OCI-LY3 (cell line): ENCODE measurements at regions not wholly inside any gene's neighbourhood (a gene's known extent, or its start where the extent isn't known, plus 50 kb on each side); places are given as distances from the start of the nearest gene placed in this dataset.
"Not testable (repeated sequence)": the region's sequence is repeated elsewhere in the genome, so short reads cannot be mapped to it uniquely, and the experiment has no call there.

ENCODE experiments used
- H2AFZ ChIP-seq: fragments of 200-600, 300-600 bp; shearing (Covaris generic); 2 replicates; pipeline ENCODE4 v1.6.0; 2014; ENCODE audit warnings: antibody characterized with exemption, low read depth, low read length
- H3K27ac ChIP-seq: fragments of 200-600, 300-600 bp; sonication (generic); 2 replicates; pipeline ENCODE4 v1.5.1; 2014; ENCODE audit warnings: mild to moderate bottlenecking, low read length, moderate library complexity, mixed read lengths
- H3K27me3 ChIP-seq: fragments of 200-600, 300-600 bp; sonication (generic); 2 replicates; pipeline ENCODE4 v1.6.1; 2014; ENCODE audit warnings: low read depth, low read length, mixed read lengths
- H3K36me3 ChIP-seq: fragments of 200-600, 300-600 bp; sonication (generic); replicated peaks from 2 replicates; pipeline ENCODE3; 2014; ENCODE audit warnings: low read depth, low read length, mixed read lengths
- H3K4me1 ChIP-seq: fragments of 300-600, 200-600 bp; sonication (generic); 2 replicates; pipeline ENCODE4 v1.6.1; 2014; ENCODE audit warnings: low read length, mixed read lengths
- H3K4me2 ChIP-seq: fragments of 200-600, 300-600 bp; sonication (generic); 2 replicates; pipeline ENCODE4 v1.6.1; 2014; ENCODE audit warnings: low read length, mixed read lengths
- H3K4me3 ChIP-seq: fragments of 300-600, 200-600 bp; sonication (generic); 2 replicates; pipeline ENCODE4 v1.5.1; 2014; ENCODE audit warnings: antibody characterized with exemption, mild to moderate bottlenecking, low read length, moderate library complexity
- H3K79me2 ChIP-seq: fragments of 300-600, 200-600 bp; shearing (Covaris generic); 2 replicates; pipeline ENCODE4 v1.6.1; 2014; ENCODE audit warnings: mild to moderate bottlenecking, low read length, mixed read lengths
- H3K9ac ChIP-seq: fragments of 300-600, 200-600 bp; shearing (Covaris generic); 2 replicates; pipeline ENCODE4 v1.6.0; 2014; ENCODE audit warnings: mild to moderate bottlenecking, low read length, moderate library complexity
- H3K9me3 ChIP-seq: fragments of 200-600, 300-600 bp; shearing (Covaris generic); 2 replicates; pipeline ENCODE4 v1.6.1; 2014; ENCODE audit warnings: low read length, mixed read lengths; ENCODE audit not compliant: insufficient read depth
- H4K20me1 ChIP-seq: fragments of 200-600, 300-600 bp; sonication (generic); 2 replicates; pipeline ENCODE4 v1.6.1; 2016; ENCODE audit warnings: low read length, mixed read lengths; ENCODE audit not compliant: insufficient read depth
- EZH2phosphoT487 ChIP-seq: fragments of 200-600 bp; shearing (Covaris generic); IDR thresholded peaks from 2 replicates; pipeline ENCODE4 v1.6.1; 2018; ENCODE audit warnings: antibody characterized with exemption, mixed run types, low read depth
- TF ChIP-seq, protein P1 (sequence below): fragments of 200-600, 300-600 bp; sonication (generic); IDR thresholded peaks from 2 replicates; pipeline ENCODE4 v1.5.1; 2014; ENCODE audit warnings: antibody characterized with exemption, low read length, low read depth

DNA sequence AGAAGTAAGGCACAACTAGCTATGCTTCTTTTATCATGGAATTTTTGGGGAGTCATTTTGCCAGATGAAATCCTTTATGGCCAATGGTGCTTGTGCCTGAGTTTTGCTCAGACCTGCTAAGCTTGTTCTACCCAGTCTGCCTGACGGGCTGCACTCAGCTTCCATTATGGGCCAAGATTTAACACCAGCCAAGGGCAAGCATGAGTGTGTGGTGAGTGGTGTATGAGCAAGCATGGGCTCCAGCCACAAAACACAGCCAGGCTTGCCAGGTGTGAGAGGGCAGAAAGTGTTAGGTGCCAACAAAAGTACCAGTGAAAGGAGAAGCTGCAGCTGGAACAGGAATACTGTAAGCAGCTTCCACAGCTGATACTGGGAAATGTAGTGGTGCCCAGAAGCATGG, 130.2 kb upstream of the TSPY4 start:
- not testable (repeated sequence) for H3K9me3 ChIP-seq, H4K20me1 ChIP-seq, H3K9ac ChIP-seq, H3K27ac ChIP-seq, H3K27me3 ChIP-seq, H3K79me2 ChIP-seq, H3K36me3 ChIP-seq, H3K4me2 ChIP-seq, H3K4me1 ChIP-seq, H3K4me3 ChIP-seq, H2AFZ ChIP-seq

- Histone ChIP-seq H4K20me1 (no peaks in the 10 kb centered on the region), H2AFZ (no peak overlapping the region), H3K4me2 (no peak overlapping the region), H3K27ac (no peak overlapping the region), H3K27me3 (no peaks in the 10 kb centered on the region), H3K9ac (no peak overlapping the region), H3K79me2 (no peaks in the 10 kb centered on the region), H3K36me3 (no peaks in the 10 kb centered on the region), H3K4me3 (no peak overlapping the region), H3K4me1 (no peaks in the 10 kb centered on the region), H3K9me3 (no peaks in the 10 kb centered on the region)
- no peak for TF ChIP-seq EZH2phosphoT487
- TF ChIP-seq, protein P1, sequence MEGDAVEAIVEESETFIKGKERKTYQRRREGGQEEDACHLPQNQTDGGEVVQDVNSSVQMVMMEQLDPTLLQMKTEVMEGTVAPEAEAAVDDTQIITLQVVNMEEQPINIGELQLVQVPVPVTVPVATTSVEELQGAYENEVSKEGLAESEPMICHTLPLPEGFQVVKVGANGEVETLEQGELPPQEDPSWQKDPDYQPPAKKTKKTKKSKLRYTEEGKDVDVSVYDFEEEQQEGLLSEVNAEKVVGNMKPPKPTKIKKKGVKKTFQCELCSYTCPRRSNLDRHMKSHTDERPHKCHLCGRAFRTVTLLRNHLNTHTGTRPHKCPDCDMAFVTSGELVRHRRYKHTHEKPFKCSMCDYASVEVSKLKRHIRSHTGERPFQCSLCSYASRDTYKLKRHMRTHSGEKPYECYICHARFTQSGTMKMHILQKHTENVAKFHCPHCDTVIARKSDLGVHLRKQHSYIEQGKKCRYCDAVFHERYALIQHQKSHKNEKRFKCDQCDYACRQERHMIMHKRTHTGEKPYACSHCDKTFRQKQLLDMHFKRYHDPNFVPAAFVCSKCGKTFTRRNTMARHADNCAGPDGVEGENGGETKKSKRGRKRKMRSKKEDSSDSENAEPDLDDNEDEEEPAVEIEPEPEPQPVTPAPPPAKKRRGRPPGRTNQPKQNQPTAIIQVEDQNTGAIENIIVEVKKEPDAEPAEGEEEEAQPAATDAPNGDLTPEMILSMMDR: no peak
Measured at GRCh38 chrY:9226409-9226808, 110.9 kb upstream of the TSPY4 start.

DNA sequence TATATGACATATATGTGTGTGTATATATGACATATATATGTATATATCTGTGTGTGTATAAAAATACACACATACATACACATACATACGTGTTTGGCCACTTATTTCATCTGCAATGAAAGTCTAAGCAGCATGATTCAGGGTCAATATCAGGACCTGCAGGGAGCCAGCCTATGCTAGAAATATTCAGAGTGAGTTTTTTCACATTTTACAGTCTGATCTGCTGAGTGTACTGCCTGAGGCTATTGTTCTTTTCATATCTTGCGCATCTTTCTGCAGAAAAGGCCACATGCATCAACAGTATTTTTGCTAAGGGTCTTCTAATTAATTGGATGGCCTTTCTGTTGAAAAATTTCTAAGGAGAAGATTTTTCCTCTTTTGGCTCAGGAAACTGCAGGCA, 80.0 kb upstream of the TSPY4 start:
- Histone ChIP-seq H3K27ac (no peak overlapping the region), H3K27me3 (no peaks in the 10 kb centered on the region), H2AFZ (no peak overlapping the region), H3K4me1 (no peaks in the 10 kb centered on the region), H3K4me3 (no peak overlapping the region), H3K79me2 (no peaks in the 10 kb centered on the region), H3K36me3 (no peaks in the 10 kb centered on the region), H3K9ac (no peak overlapping the region), H3K9me3 (no peaks in the 10 kb centered on the region), H4K20me1 (no peaks in the 10 kb centered on the region), H3K4me2 (no peak overlapping the region)
- TF ChIP-seq EZH2phosphoT487: no peak
- TF ChIP-seq, protein P1: no peak

DNA sequence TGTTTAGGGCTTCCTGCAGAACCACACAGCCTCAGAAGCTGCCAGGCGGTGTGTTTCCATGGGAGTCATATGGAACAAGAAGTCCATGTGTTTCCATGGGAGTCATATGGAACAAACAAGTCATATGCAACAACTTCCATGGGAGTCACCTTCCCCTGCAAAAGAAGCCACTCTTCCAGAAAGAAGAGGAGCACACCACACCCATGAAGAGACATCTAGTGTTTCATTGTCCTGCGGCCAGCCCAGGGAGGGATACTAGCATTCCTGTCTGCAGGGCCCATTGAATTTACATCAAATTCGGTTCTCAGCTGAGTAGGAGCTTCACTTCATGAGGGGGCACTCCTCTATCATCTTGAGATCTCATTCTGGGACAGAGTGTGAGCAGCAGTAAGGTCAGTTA, 79.5 kb upstream of the TSPY4 start:
- Histone ChIP-seq H3K36me3 (no peaks in the 10 kb centered on the region), H3K9me3 (no peaks in the 10 kb centered on the region), H3K79me2 (no peaks in the 10 kb centered on the region), H3K9ac (no peak overlapping the region), H2AFZ (no peak overlapping the region), H4K20me1 (no peaks in the 10 kb centered on the region), H3K4me3 (no peak overlapping the region), H3K27ac (no peak overlapping the region), H3K4me2 (no peak overlapping the region), H3K4me1 (no peaks in the 10 kb centered on the region), H3K27me3 (no peaks in the 10 kb centered on the region)
- TF ChIP-seq, protein P1: no peak
- TF ChIP-seq EZH2phosphoT487: no peak

GRCh38 chrY:9259368-9259767, 77.9 kb upstream of the TSPY4 start:
- no peak overlapping the region for H3K9ac ChIP-seq
- H4K20me1 ChIP-seq: no peaks in the 10 kb centered on the region
- TF ChIP-seq EZH2phosphoT487: no peak
- TF ChIP-seq, protein P1: no peak
- H3K4me2 ChIP-seq: no peak overlapping the region
- H3K27ac ChIP-seq: no peak overlapping the region
- H3K4me1 ChIP-seq: no peaks in the 10 kb centered on the region
- no peaks in the 10 kb centered on the region for H3K79me2 ChIP-seq
- H3K9me3 ChIP-seq: no peaks in the 10 kb centered on the region
- H2AFZ ChIP-seq: no peak overlapping the region
- H3K4me3 ChIP-seq: no peak overlapping the region
- no peaks in the 10 kb centered on the region for H3K27me3 ChIP-seq
- no peaks in the 10 kb centered on the region for H3K36me3 ChIP-seq
